ENCODE measurements at regions not wholly inside any gene's neighbourhood (a gene's known extent, or its start where the extent isn't known, plus 50 kb on each side); places are given as distances from the start of the nearest gene placed in this dataset.
"Not testable (repeated sequence)": the region's sequence is repeated elsewhere in the genome, so short reads cannot be mapped to it uniquely, and the experiment has no call there.

- TF ChIP-seq MCM5 (IDR thresholded peaks at IDR 0.05; ENCODE audit: low read depth) (no peak), GATAD2A (IDR thresholded peaks at IDR 0.05) (no peak), USF1 (CRISPR knock-in tag; IDR thresholded peaks at IDR 0.05) (no peak), ZNF146 (CRISPR knock-in tag; IDR thresholded peaks at IDR 0.05; ENCODE audit: unreplicated experiment) (no peak), ZNF274 (IDR thresholded peaks at IDR 0.05; ENCODE audit: borderline replicate concordance, low read depth, low read length) (no peak), NCOA6 (IDR thresholded peaks at IDR 0.05) (no peak), STAT6 (CRISPR knock-in tag; IDR thresholded peaks at IDR 0.05) (no peak), KAT8 (IDR thresholded peaks at IDR 0.05; ENCODE audit: low read depth) (no peak), CREB1 (IDR thresholded peaks at IDR 0.05) (no peak), CREB1 (CRISPR knock-in tag; IDR thresholded peaks at IDR 0.05) (no peak), HDAC2 (IDR thresholded peaks at IDR 0.05) (no peak)
Measured at GRCh38 chrX:113384628-113385027, 544.0 kb upstream of the AMOT start (continued).

GRCh38 chrX:113373421-113373820 lies 532.8 kb upstream of the AMOT start:
- H3K4me3 ChIP-seq; H3K36me3 ChIP-seq (ENCODE audit: control insufficient read depth, insufficient read depth, low read length); POLR2A ChIA-PET; ATAC-seq; intact Hi-C loops (cut with micrococcal nuclease); H3K4me1 ChIP-seq (replicated peaks in 1 of 2; ENCODE audit: control insufficient read depth in 2 of 2, insufficient read depth in 2 of 2, low read length in 2 of 2); H3K9ac ChIP-seq (ENCODE audit: insufficient read depth in 1 of 2, low read depth in 2 of 2, low read length in 2 of 2); in situ Hi-C loops (cut with MboI); H4K20me1 ChIP-seq (replicated peaks; ENCODE audit: control insufficient read depth, insufficient read depth, low read length); H3K4me2 ChIP-seq (ENCODE audit: insufficient read depth, low read length); H2AFZ ChIP-seq (ENCODE audit: low read depth, low read length); DNase-seq (ENCODE audit: extremely low read depth in 1 of 4, low spot score in 3 of 4); CTCF ChIA-PET (ENCODE audit: low intra/inter-chr PET ratio); H3K79me2 ChIP-seq (ENCODE audit: control insufficient read depth, insufficient read depth, low read length); H3K9me3 ChIP-seq (replicated peaks; ENCODE audit: control insufficient read depth, insufficient read depth, low read depth, low read length); H3K9me1 ChIP-seq (ENCODE audit: control insufficient read depth, insufficient read depth, low read length); FAIRE-seq; H3K27ac ChIP-seq (ENCODE audit: extremely low read depth, low read depth, low read length); H3K27me3 ChIP-seq (ENCODE audit: control insufficient read depth in 2 of 2, insufficient read depth in 2 of 2, low read length in 2 of 2); BruUV-seq (replicated peaks): not testable (repeated sequence)
- WGBS (ENCODE audit: insufficient coverage, low coverage, missing lambda C conversion rate): 17% methylated on average over 1 of the region's 3 CpGs
- peak; percentile 85 for TF ChIP-seq ZNF146 (CRISPR knock-in tag; IDR thresholded peaks at IDR 0.05; ENCODE audit: unreplicated experiment)

All from K562 (cell line).